Effector memory CD4-positive, alpha-beta T cell (primary cell): ENCODE measurements at regions not wholly inside any gene's neighbourhood (a gene's known extent, or its start where the extent isn't known, plus 50 kb on each side); places are given as distances from the start of the nearest gene placed in this dataset.

Source experiments
- DNase-seq, 3 donors: peaks; one replicate each; pipeline ENCODE4 v3.0.0-alpha.2; 2020
- H3K27ac ChIP-seq: 2 replicates; pipeline ENCODE4 v1.7.0; 2013; ENCODE audit warnings: mild to moderate bottlenecking, low read length, moderate library complexity; ENCODE audit not compliant: insufficient read depth, poor library complexity, severe bottlenecking
- H3K27me3 ChIP-seq: replicated peaks from 2 replicates; pipeline ENCODE4 v1.7.0; 2013; ENCODE audit warnings: mild to moderate bottlenecking, low read length; ENCODE audit not compliant: insufficient read depth, control insufficient read depth, poor library complexity, severe bottlenecking
- H3K36me3 ChIP-seq: 2 replicates; pipeline ENCODE4 v1.7.0; 2013; ENCODE audit warnings: mild to moderate bottlenecking, low read length, moderate library complexity; ENCODE audit not compliant: control insufficient read depth, insufficient read depth
- H3K4me1 ChIP-seq: 2 replicates; pipeline ENCODE4 v1.7.0; 2013; ENCODE audit warnings: low read length, mild to moderate bottlenecking; ENCODE audit not compliant: control insufficient read depth, insufficient read depth, poor library complexity, severe bottlenecking
- H3K4me3 ChIP-seq: 2 replicates; pipeline ENCODE4 v1.7.0; 2013; ENCODE audit warnings: low read length, low read depth, mild to moderate bottlenecking; ENCODE audit not compliant: insufficient read depth, poor library complexity, severe bottlenecking
- H3K9me3 ChIP-seq: 2 replicates; pipeline ENCODE4 v1.7.0; 2013; ENCODE audit warnings: mild to moderate bottlenecking, low read length, moderate library complexity; ENCODE audit not compliant: control insufficient read depth

DNA sequence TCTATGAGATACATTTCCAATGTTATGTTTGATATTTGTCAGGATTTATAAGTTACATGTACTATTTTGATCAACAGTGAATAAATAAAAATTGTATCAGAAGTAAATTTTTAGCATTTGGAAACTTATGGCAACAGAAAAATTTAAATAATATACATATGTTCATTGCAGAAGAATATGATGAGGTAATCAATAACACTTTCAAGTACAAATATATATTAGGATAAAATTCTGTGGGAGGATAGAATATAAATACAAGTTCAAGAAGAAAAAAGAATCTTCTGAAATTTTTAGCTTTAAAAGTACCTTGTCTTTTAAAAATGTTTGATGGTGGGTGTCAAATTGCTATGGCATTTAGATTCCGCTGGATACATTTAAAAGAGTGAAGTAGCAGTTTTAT lies 102.8 kb upstream of the MUCL1 start:
- H3K9me3 ChIP-seq: no peaks in the 10 kb centered on the region
- no peak overlapping the region for H3K4me3 ChIP-seq
- H3K4me1 ChIP-seq: peaks cover 11% of the 10 kb centered on the region
- H3K27ac ChIP-seq: no peak overlapping the region
- DNase-seq: no peak
- no peaks in the 10 kb centered on the region for H3K27me3 ChIP-seq
- no peaks in the 10 kb centered on the region for H3K36me3 ChIP-seq

- Histone ChIP-seq H3K36me3 (no peaks in the 10 kb centered on the region), H3K4me1 (peaks cover 11% of the 10 kb centered on the region), H3K4me3 (no peak overlapping the region), H3K27ac (no peak overlapping the region), H3K27me3 (no peaks in the 10 kb centered on the region), H3K9me3 (no peaks in the 10 kb centered on the region)
- DNase-seq: peak in 2 of 3 donors; percentile 2 to 28
Observed at GRCh38 chr12:54749191-54749818, 101.1 kb upstream of the DCD start.

DNA sequence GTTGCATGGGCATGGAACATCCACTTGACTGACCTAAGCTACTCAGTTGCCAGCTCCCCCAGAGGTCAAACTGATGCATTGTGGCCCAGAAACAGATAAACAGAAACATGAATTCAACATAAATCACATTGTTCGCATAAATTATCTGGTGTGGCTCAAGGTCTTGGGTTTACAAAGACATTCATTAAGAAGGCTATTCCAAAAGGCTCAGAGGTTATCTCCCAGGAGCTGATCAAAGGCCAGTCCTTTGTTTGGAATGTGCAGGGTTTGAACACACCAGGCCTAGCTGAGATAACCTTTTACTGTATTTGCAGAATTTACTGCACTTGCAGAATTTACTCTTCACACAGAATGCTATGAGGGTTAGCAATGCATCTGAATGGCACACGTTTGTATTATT lies 96.4 kb upstream of the DCD start:
- peaks cover 24% of the 10 kb centered on the region for H3K4me1 ChIP-seq
- no peaks in the 10 kb centered on the region for H3K9me3 ChIP-seq
- no peaks in the 10 kb centered on the region for H3K27me3 ChIP-seq
- H3K4me3 ChIP-seq: no peak overlapping the region
- no peak for DNase-seq
- H3K27ac ChIP-seq: no peak overlapping the region
- no peaks in the 10 kb centered on the region for H3K36me3 ChIP-seq

DNA sequence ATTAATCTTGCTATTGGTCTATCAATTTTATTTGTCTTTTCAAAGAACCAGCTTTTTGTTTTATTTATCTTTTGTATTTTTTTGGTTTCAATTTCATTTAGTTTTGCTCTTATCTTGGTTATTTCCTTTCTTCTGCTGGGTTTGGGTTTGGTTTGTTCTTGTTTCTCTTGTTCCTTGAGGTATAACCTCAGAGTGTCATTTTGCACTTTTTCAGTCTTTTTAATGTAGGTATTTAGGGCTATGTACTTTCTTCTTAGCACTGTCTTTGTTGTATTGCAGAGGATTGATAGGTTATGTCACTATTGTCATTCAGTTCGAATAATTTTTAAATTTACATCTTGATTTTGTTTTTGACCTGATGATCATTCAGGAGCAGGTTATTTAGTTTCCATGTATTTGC lies 92.7 kb upstream of the DCD start:
- no peak overlapping the region for H3K4me3 ChIP-seq
- H3K9me3 ChIP-seq: no peaks in the 10 kb centered on the region
- no peak for DNase-seq
- H3K27ac ChIP-seq: no peak overlapping the region
- no peaks in the 10 kb centered on the region for H3K27me3 ChIP-seq
- peaks cover 23% of the 10 kb centered on the region for H3K4me1 ChIP-seq
- H3K36me3 ChIP-seq: no peaks in the 10 kb centered on the region

DNA sequence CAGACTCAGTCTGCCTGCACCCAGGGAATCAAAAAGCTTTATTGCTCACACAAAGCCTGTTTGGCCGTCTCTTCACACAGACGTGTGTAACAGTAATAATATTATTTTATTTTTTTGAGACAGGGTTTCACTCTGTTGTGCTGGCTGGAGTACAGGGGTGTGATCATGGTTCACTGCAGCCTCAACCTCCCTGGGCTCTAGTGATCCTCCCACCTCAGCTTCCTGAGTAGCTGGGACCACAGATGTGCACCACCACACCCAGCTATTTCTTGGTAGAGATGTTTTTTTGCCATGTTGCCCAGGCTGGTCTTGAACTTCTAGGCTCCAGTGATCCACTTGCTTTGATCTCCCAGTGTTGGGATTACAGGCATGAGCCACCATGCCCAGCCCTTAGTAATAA lies 88.4 kb upstream of the DCD start:
- H3K4me1 ChIP-seq: peaks cover 18% of the 10 kb centered on the region
- DNase-seq: no peak
- H3K4me3 ChIP-seq: no peak overlapping the region
- H3K27ac ChIP-seq: no peak overlapping the region
- no peaks in the 10 kb centered on the region for H3K27me3 ChIP-seq
- no peaks in the 10 kb centered on the region for H3K36me3 ChIP-seq
- H3K9me3 ChIP-seq: no peaks in the 10 kb centered on the region

GRCh38 chr12:54734196-54734950 lies 86.2 kb upstream of the DCD start:
- DNase-seq: no peak
- no peak overlapping the region for H3K27ac ChIP-seq
- H3K27me3 ChIP-seq: no peaks in the 10 kb centered on the region
- no peaks in the 10 kb centered on the region for H3K36me3 ChIP-seq
- H3K4me1 ChIP-seq: peaks cover 8% of the 10 kb centered on the region
- no peak overlapping the region for H3K4me3 ChIP-seq
- H3K9me3 ChIP-seq: no peaks in the 10 kb centered on the region

GRCh38 chr12:54725233-54725843 lies 77.2 kb upstream of the DCD start:
- peaks cover 4% of the 10 kb centered on the region for H3K4me1 ChIP-seq
- H3K27me3 ChIP-seq: no peaks in the 10 kb centered on the region
- no peaks in the 10 kb centered on the region for H3K9me3 ChIP-seq
- no peaks in the 10 kb centered on the region for H3K36me3 ChIP-seq
- no peak overlapping the region for H3K27ac ChIP-seq
- no peak for DNase-seq
- no peak overlapping the region for H3K4me3 ChIP-seq

GRCh38 chr12:54723379-54724256 lies 75.5 kb upstream of the DCD start:
- Histone ChIP-seq H3K9me3 (no peaks in the 10 kb centered on the region), H3K27ac (no peak overlapping the region), H3K4me1 (peaks cover 4% of the 10 kb centered on the region), H3K4me3 (no peak overlapping the region), H3K36me3 (no peaks in the 10 kb centered on the region), H3K27me3 (no peaks in the 10 kb centered on the region)
- DNase-seq: peak in 2 of 3 donors; percentile 4 to 20

GRCh38 chr12:54721312-54721711 lies 73.1 kb upstream of the DCD start:
- Histone ChIP-seq H3K9me3 (no peaks in the 10 kb centered on the region), H3K36me3 (no peaks in the 10 kb centered on the region), H3K27me3 (no peaks in the 10 kb centered on the region), H3K4me1 (peaks cover 4% of the 10 kb centered on the region), H3K27ac (no peak overlapping the region), H3K4me3 (no peak overlapping the region)
- no peak for DNase-seq
